Gastrocnemius medialis (tissue), 4 donors: ENCODE measurements at regions not wholly inside any gene's neighbourhood (a gene's known extent, or its start where the extent isn't known, plus 50 kb on each side); places are given as distances from the start of the nearest gene placed in this dataset.

ENCODE experiments used
- POLR2A ChIP-seq, 2 donors: fragments of 450-650 bp; IDR thresholded peaks; one replicate each; pipeline ENCODE4 v1.6.1; 2017; ENCODE audit warnings: antibody characterized with exemption in 2 of 2, mild to moderate bottlenecking in 2 of 2, moderate library complexity in 2 of 2
- TF ChIP-seq, protein P1 (sequence below), 5 experiments: fragments of 450-650 bp in 3 of 5; fragments of 200-600 bp in 2 of 5; sonication (generic) in 2 of 5; IDR thresholded peaks in 4 of 5; conservative IDR thresholded peaks in 1 of 5; 1 replicate in 4 of 5; 2 replicates in 1 of 5; pipeline ENCODE4 v1.5.1; 2016 to 2019; ENCODE audit warnings: antibody characterized with exemption in 5 of 5, mild to moderate bottlenecking in 3 of 5, moderate library complexity in 3 of 5

DNA sequence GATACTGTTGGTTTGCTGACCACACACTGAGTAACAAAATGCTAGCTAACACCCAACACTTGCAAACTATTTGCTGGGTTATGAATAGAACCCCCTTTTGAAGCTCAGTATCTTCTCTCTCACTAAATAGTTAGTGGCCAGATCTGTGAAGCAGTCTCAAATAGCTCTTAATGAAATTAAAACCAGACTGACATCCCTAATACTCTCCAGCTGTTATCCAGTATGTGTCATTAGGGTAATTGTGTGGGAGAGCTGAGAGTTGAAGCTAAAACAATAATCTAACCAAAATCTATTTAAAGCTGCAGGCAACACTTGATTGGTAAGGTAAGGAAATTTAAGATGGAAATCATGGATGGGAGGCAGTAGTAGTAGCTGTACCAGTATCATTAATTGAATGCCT, 110.4 kb upstream of the RORA start:
- TF ChIP-seq, protein P1, sequence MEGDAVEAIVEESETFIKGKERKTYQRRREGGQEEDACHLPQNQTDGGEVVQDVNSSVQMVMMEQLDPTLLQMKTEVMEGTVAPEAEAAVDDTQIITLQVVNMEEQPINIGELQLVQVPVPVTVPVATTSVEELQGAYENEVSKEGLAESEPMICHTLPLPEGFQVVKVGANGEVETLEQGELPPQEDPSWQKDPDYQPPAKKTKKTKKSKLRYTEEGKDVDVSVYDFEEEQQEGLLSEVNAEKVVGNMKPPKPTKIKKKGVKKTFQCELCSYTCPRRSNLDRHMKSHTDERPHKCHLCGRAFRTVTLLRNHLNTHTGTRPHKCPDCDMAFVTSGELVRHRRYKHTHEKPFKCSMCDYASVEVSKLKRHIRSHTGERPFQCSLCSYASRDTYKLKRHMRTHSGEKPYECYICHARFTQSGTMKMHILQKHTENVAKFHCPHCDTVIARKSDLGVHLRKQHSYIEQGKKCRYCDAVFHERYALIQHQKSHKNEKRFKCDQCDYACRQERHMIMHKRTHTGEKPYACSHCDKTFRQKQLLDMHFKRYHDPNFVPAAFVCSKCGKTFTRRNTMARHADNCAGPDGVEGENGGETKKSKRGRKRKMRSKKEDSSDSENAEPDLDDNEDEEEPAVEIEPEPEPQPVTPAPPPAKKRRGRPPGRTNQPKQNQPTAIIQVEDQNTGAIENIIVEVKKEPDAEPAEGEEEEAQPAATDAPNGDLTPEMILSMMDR (IDR thresholded peaks at IDR 0.05 in 4 of 5, conservative IDR thresholded peaks at IDR 0.05 in 1 of 5), result no peak
- no peak for TF ChIP-seq POLR2A (IDR thresholded peaks at IDR 0.05)
